ENCODE measurements at regions not wholly inside any gene's neighbourhood (a gene's known extent, or its start where the extent isn't known, plus 50 kb on each side); places are given as distances from the start of the nearest gene placed in this dataset.

DNA sequence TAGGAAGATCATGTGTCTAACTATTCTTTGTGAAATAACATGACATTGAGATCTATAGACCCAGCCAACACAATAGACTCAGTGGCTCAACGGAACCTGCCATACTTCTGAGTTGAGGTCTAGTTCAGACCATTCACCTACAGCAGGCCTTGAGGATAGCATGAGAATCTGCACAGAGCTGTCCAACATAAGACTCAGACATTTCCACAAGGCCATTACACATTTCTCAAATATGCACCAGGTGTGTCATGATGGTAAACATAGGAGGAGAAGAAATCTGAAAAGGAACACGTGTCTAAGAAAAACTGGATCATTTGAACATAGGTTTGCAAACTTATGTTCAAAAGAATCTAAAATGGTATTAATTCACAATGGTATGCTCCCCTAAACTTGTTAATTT, 421.4 kb downstream of the SLITRK6 start:
- TF ChIP-seq EZH2 (IDR thresholded peaks at IDR 0.05; ENCODE audit: borderline replicate concordance), result no peak
- TF ChIP-seq, protein P1, sequence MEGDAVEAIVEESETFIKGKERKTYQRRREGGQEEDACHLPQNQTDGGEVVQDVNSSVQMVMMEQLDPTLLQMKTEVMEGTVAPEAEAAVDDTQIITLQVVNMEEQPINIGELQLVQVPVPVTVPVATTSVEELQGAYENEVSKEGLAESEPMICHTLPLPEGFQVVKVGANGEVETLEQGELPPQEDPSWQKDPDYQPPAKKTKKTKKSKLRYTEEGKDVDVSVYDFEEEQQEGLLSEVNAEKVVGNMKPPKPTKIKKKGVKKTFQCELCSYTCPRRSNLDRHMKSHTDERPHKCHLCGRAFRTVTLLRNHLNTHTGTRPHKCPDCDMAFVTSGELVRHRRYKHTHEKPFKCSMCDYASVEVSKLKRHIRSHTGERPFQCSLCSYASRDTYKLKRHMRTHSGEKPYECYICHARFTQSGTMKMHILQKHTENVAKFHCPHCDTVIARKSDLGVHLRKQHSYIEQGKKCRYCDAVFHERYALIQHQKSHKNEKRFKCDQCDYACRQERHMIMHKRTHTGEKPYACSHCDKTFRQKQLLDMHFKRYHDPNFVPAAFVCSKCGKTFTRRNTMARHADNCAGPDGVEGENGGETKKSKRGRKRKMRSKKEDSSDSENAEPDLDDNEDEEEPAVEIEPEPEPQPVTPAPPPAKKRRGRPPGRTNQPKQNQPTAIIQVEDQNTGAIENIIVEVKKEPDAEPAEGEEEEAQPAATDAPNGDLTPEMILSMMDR (IDR thresholded peaks at IDR 0.05; ENCODE audit: poor library complexity), result no peak
